ENCODE measurements at regions not wholly inside any gene's neighbourhood (a gene's known extent, or its start where the extent isn't known, plus 50 kb on each side); places are given as distances from the start of the nearest gene placed in this dataset.

GRCh38 chr5:126066836-126067235, 356.4 kb upstream of the GRAMD2B start:
- TF ChIP-seq CTCF (IDR thresholded peaks at IDR 0.05) (no peak), POLR2A (IDR thresholded peaks at IDR 0.05) (no peak)

Measured in lower leg skin (tissue), 3 donors.